Stomach (tissue), 8 donors: ENCODE measurements at regions not wholly inside any gene's neighbourhood (a gene's known extent, or its start where the extent isn't known, plus 50 kb on each side); places are given as distances from the start of the nearest gene placed in this dataset.
A peak's percentile ranks its signal among the peaks of the same experiment; 100 is the strongest.

ENCODE experiments used
- DNase-seq, 2 donors: peaks; one replicate each; pipeline versions ENCODE4 v3.0.0 to v3.0.0-alpha.2; 2013 to 2019
- H3K27ac ChIP-seq, 5 donors: fragments of 200-600 bp in 4 of 5; sonication (generic) in 4 of 5; one replicate each; pipeline ENCODE4 v1.5.1; 2013 to 2019; ENCODE audit warnings: mild to moderate bottlenecking in 1 of 5, moderate library complexity in 1 of 5
- H3K27me3 ChIP-seq, 3 donors: fragments of 200-600 bp; sonication (generic); one replicate each; pipeline ENCODE4 v1.5.1; 2017 to 2019; ENCODE audit warnings: mixed run types in 1 of 3
- H3K36me3 ChIP-seq, 4 donors: fragments of 200-600 bp; sonication (generic); 1 replicate in 3 of 4; 2 replicates in 1 of 4; pipeline ENCODE4 v1.5.1; 2016 to 2019
- H3K4me1 ChIP-seq, 4 donors: fragments of 200-600 bp; sonication (generic); one replicate each; pipeline ENCODE4 v1.5.1; 2016 to 2019
- H3K4me3 ChIP-seq, 4 donors: fragments of 200-600 bp; sonication (generic) in 3 of 4; one replicate each; pipeline ENCODE4 v1.5.1; 2016 to 2019; ENCODE audit warnings: mild to moderate bottlenecking in 1 of 4
- H3K9me3 ChIP-seq, 4 donors: fragments of 200-600 bp; sonication (generic); one replicate each; pipeline ENCODE4 v1.5.1; 2016 to 2019
- EP300 ChIP-seq: sonication (generic); formaldehyde crosslinking; IDR thresholded peaks from one replicate; pipeline ENCODE4 v1.6.1; 2017; ENCODE audit warnings: antibody characterized with exemption
- POLR2A ChIP-seq, 4 donors: fragments of 450-650 bp; IDR thresholded peaks; one replicate each; pipeline ENCODE4 v1.6.1; 2016; ENCODE audit warnings: antibody characterized with exemption in 4 of 4, control low read depth in 2 of 4, mild to moderate bottlenecking in 1 of 4, moderate library complexity in 1 of 4
- POLR2AphosphoS5 ChIP-seq, 3 donors: sonication (generic); formaldehyde crosslinking; IDR thresholded peaks; one replicate each; pipeline ENCODE4 v1.6.1; 2016; ENCODE audit warnings: antibody characterized with exemption in 3 of 3
- WGBS, 5 donors: extraction: QIAGEN DNeasy Blood & Tissue Kit in 3 of 5; methylation state at CpG; one replicate each; pipeline versions ENCODE4 v1.1.5 to v1.1.7; 2013 to 2018; 5-methylcytosine and 5-hydroxymethylcytosine counted together
- intact Hi-C: fragments of 100-400 bp; cut with DNase I; formaldehyde crosslinking; loops from one replicate; pipeline ENCODE4 v1.15.1; 2023; ENCODE audit warnings: low total_unique reads
- TF ChIP-seq, protein P1 (sequence below), 7 experiments: fragments of 450-650 bp in 4 of 7; fragments of 200-600 bp in 3 of 7; sonication (generic) in 3 of 7; IDR thresholded peaks; one replicate each; pipeline ENCODE4 v1.5.1; 2016 to 2019; ENCODE audit warnings: antibody characterized with exemption in 7 of 7, control low read depth in 2 of 7, mild to moderate bottlenecking in 1 of 7
- donor health status: healthy with polysubstance abuse.
- donor health status: Bipolar disorder and iron deficiency.
- donor health status: healthy.

GRCh38 chr10:133008736-133009135, 66.4 kb upstream of the CFAP46 start:
- peaks cover 0 to 27% (median 15%) of the 10 kb centered on the region in 4 donors for H3K4me1 ChIP-seq
- intact Hi-C loops, result no loop called here
- WGBS, 5 donors, result 82 to 90% (median 88%) methylated on average over 11 of the region's 11 CpGs
- TF ChIP-seq, protein P1, sequence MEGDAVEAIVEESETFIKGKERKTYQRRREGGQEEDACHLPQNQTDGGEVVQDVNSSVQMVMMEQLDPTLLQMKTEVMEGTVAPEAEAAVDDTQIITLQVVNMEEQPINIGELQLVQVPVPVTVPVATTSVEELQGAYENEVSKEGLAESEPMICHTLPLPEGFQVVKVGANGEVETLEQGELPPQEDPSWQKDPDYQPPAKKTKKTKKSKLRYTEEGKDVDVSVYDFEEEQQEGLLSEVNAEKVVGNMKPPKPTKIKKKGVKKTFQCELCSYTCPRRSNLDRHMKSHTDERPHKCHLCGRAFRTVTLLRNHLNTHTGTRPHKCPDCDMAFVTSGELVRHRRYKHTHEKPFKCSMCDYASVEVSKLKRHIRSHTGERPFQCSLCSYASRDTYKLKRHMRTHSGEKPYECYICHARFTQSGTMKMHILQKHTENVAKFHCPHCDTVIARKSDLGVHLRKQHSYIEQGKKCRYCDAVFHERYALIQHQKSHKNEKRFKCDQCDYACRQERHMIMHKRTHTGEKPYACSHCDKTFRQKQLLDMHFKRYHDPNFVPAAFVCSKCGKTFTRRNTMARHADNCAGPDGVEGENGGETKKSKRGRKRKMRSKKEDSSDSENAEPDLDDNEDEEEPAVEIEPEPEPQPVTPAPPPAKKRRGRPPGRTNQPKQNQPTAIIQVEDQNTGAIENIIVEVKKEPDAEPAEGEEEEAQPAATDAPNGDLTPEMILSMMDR (IDR thresholded peaks at IDR 0.05), result no peak
- no peak for TF ChIP-seq POLR2A (IDR thresholded peaks at IDR 0.05)
- no peak for TF ChIP-seq POLR2AphosphoS5 (IDR thresholded peaks at IDR 0.05)
- no peak for TF ChIP-seq EP300
- no peak for DNase-seq
- H3K36me3 ChIP-seq, result no peaks in the 10 kb centered on the region
- no peaks in the 10 kb centered on the region for H3K9me3 ChIP-seq
- peaks cover 0 to 20% (median 0%) of the 10 kb centered on the region in 3 donors for H3K27me3 ChIP-seq
- H3K4me3 ChIP-seq, result no peak overlapping the region
- H3K27ac ChIP-seq, result peak overlapping the region in 2 of 5 donors; percentile 72 to 77

- no peak overlapping the region for H3K4me3 ChIP-seq
- no peak for DNase-seq
- intact Hi-C loops, result no loop called here
- TF ChIP-seq POLR2A (IDR thresholded peaks at IDR 0.05) (no peak), POLR2AphosphoS5 (IDR thresholded peaks at IDR 0.05) (no peak), EP300 (no peak)
- TF ChIP-seq, protein P1 (IDR thresholded peaks at IDR 0.05), result no peak
- no peaks in the 10 kb centered on the region for H3K36me3 ChIP-seq
- peaks cover 0 to 24% (median 14%) of the 10 kb centered on the region in 4 donors for H3K4me1 ChIP-seq
- peak overlapping the region in 1 of 5 donors; percentile 77 for H3K27ac ChIP-seq
- no peaks in the 10 kb centered on the region for H3K9me3 ChIP-seq
- peaks cover 0 to 18% (median 0%) of the 10 kb centered on the region in 3 donors for H3K27me3 ChIP-seq
- WGBS, 5 donors, result 79 to 85% (median 83%) methylated on average over 21 to 23 of the region's 23 CpGs
Observed at GRCh38 chr10:133008196-133008595, 65.8 kb upstream of the CFAP46 start.

- WGBS, 5 donors, result 79 to 91% (median 84%) methylated on average over 11 to 12 of the region's 12 CpGs
Observed at GRCh38 chr10:133007360-133007858, 65.0 kb upstream of the CFAP46 start.

GRCh38 chr10:133006806-133007205, 64.4 kb upstream of the CFAP46 start:
- H3K9me3 ChIP-seq, result no peaks in the 10 kb centered on the region
- no peak for DNase-seq
- TF ChIP-seq EP300 (no peak), POLR2AphosphoS5 (IDR thresholded peaks at IDR 0.05) (no peak), POLR2A (IDR thresholded peaks at IDR 0.05) (no peak)
- TF ChIP-seq, protein P1 (IDR thresholded peaks at IDR 0.05), result no peak
- H3K27ac ChIP-seq, result no peak overlapping the region
- no peak overlapping the region for H3K4me3 ChIP-seq
- peaks cover 0 to 19% (median 13%) of the 10 kb centered on the region in 4 donors for H3K4me1 ChIP-seq
- H3K27me3 ChIP-seq, result peaks cover 0 to 26% (median 0%) of the 10 kb centered on the region in 3 donors
- intact Hi-C loops, result no loop called here
- no peaks in the 10 kb centered on the region for H3K36me3 ChIP-seq
- 83 to 94% (median 87%) methylated on average over 15 to 18 of the region's 18 CpGs for WGBS, 5 donors

More at GRCh38 chr10:133007360-133007858, 65.0 kb upstream of the CFAP46 start:
- TF ChIP-seq POLR2AphosphoS5 (IDR thresholded peaks at IDR 0.05) (no peak), EP300 (no peak), POLR2A (IDR thresholded peaks at IDR 0.05) (no peak)
- TF ChIP-seq, protein P1 (IDR thresholded peaks at IDR 0.05), result no peak
- Histone ChIP-seq H3K27ac (no peak overlapping the region), H3K9me3 (no peaks in the 10 kb centered on the region), H3K4me3 (no peak overlapping the region), H3K36me3 (no peaks in the 10 kb centered on the region), H3K27me3 (peaks cover 0 to 20% (median 0%) of the 10 kb centered on the region in 3 donors), H3K4me1 (peaks cover 0 to 19% (median 13%) of the 10 kb centered on the region in 4 donors)
- intact Hi-C loops, result no loop called here
- no peak for DNase-seq
